HepG2 (cell line): ENCODE measurements at regions not wholly inside any gene's neighbourhood (a gene's known extent, or its start where the extent isn't known, plus 50 kb on each side); places are given as distances from the start of the nearest gene placed in this dataset.

Experiments
- ATAC-seq: fragments of 200-7000 bp; cut with Tn5 transposase; 3 replicates; pipeline ENCODE4 v1.9.1; 2020; ENCODE audit warnings: mild to moderate bottlenecking, moderate library complexity
- BruUV-seq: library from RNA; stranded (reverse); fragments of 400-500 nt; replicated peaks from 2 replicates; lab custom pipeline; 2021; lab: Mats Ljungman, UMichigan
- CTCF ChIA-PET: fragments of 300-600 bp; formaldehyde crosslinking; extraction: SDS; loops from one replicate; lab custom pipeline; 2021; ENCODE audit warnings: low total read pairs, inconsistent platforms, low intra/inter-chr PET ratio; lab: Yijun Ruan, JAX
- POLR2A ChIA-PET: fragments of 350-600 bp; sonication (Branson Sonifier 250); formaldehyde crosslinking; loops from one replicate; lab custom pipeline; 2020; ENCODE audit warnings: antibody characterized with exemption, inconsistent platforms; lab: Yijun Ruan, JAX
- DNase-seq: peaks from one replicate; pipeline ENCODE4 v3.0.0-alpha.2; 2015; ENCODE audit warnings: low spot score
- FAIRE-seq: peaks from 3 replicates; lab custom pipeline; 2011; peaks lifted over from hg19 to GRCh38; lab: Jason Lieb, UNC
- H2AFZ ChIP-seq: one replicate; pipeline ENCODE4 v1.6.1; 2011; ENCODE audit warnings: low read length, inconsistent platforms
- H3K27ac ChIP-seq: fragments of 300-600 bp; 3 replicates; pipeline ENCODE4 v1.8.0; 2011; ENCODE audit warnings: mixed run types, mild to moderate bottlenecking, mixed read lengths, low read length, inconsistent platforms; ENCODE audit not compliant: insufficient read depth; ENCODE audit errors: extremely low read length
- H3K27me3 ChIP-seq, 2 experiments: fragments of 200-600 bp in 1 of 2; 2 replicates in 1 of 2; 3 replicates in 1 of 2; pipeline versions ENCODE4 v1.6.0 to v1.8.0; 2011; ENCODE audit warnings: low read length in 2 of 2, mild to moderate bottlenecking in 2 of 2, moderate library complexity in 2 of 2, inconsistent platforms in 1 of 2; ENCODE audit not compliant: insufficient read depth in 2 of 2, control insufficient read depth in 1 of 2
- H3K36me3 ChIP-seq, 2 experiments: fragments of 200-600 bp in 1 of 2; replicated peaks in 1 of 2; 2 replicates in 1 of 2; 3 replicates in 1 of 2; pipeline versions ENCODE4 v1.5.1 to v1.8.0; 2011; ENCODE audit warnings: low read length in 2 of 2, inconsistent platforms in 1 of 2; ENCODE audit not compliant: insufficient read depth in 2 of 2, control insufficient read depth in 1 of 2
- H3K4me1 ChIP-seq: 2 replicates; pipeline ENCODE4 v1.5.1; 2012; ENCODE audit warnings: low read length, inconsistent platforms; ENCODE audit not compliant: insufficient read depth
- H3K4me2 ChIP-seq: 2 replicates; pipeline ENCODE4 v1.6.0; 2011; ENCODE audit warnings: low read depth, low read length, inconsistent platforms
- H3K4me3 ChIP-seq, 3 experiments: fragments of 200-600 bp in 1 of 3; sonication (generic), shearing (Covaris generic) in 1 of 3; replicated peaks in 1 of 3; 2 replicates each; pipeline ENCODE4 v1.5.1; 2011 to 2016; ENCODE audit warnings: low read length in 3 of 3, inconsistent platforms in 2 of 3, low read depth in 2 of 3, mild to moderate bottlenecking in 2 of 3, control low read depth in 1 of 3, mixed read lengths in 1 of 3; ENCODE audit not compliant: insufficient read depth in 1 of 3
- H3K79me2 ChIP-seq: one replicate; pipeline ENCODE4 v1.6.1; 2011; ENCODE audit warnings: low read length, inconsistent platforms; ENCODE audit not compliant: insufficient read depth
- H3K9ac ChIP-seq: 2 replicates; pipeline ENCODE4 v1.6.0; 2011; ENCODE audit warnings: mild to moderate bottlenecking, low read depth, low read length, inconsistent platforms; ENCODE audit not compliant: insufficient read depth
- H3K9me3 ChIP-seq: 2 replicates; pipeline ENCODE4 v1.5.1; 2012; ENCODE audit warnings: mild to moderate bottlenecking, low read length
- H4K20me1 ChIP-seq: 2 replicates; pipeline ENCODE4 v1.6.0; 2011; ENCODE audit warnings: inconsistent platforms, mild to moderate bottlenecking, low read length, moderate library complexity; ENCODE audit not compliant: insufficient read depth
- GFI1 ChIP-seq: sonication (generic); formaldehyde crosslinking; IDR thresholded peaks from 2 replicates; pipeline ENCODE4 v1.5.0; 2020; ENCODE audit warnings: missing genetic modification reagents, mild to moderate bottlenecking, borderline replicate concordance
- ZNF318 ChIP-seq: sonication (generic); formaldehyde crosslinking; IDR thresholded peaks from 2 replicates; pipeline ENCODE4 v1.4.0; 2020; ENCODE audit warnings: mild to moderate bottlenecking, missing genetic modification reagents
- ZNF749 ChIP-seq: sonication (generic); formaldehyde crosslinking; IDR thresholded peaks from 2 replicates; pipeline ENCODE4 v1.8.0; 2022; ENCODE audit warnings: mild to moderate bottlenecking, missing genetic modification reagents, moderate library complexity, borderline replicate concordance
- WGBS: methylation state at CpG from one replicate; pipeline ENCODE4 v1.1.6; 2017; ENCODE audit warnings: low lambda C conversion rate; 5-methylcytosine and 5-hydroxymethylcytosine counted together
- in situ Hi-C: cut with HindIII; loops from 2 replicates; pipeline ENCODE4 v1.10.0; 2017; ENCODE audit warnings: low pct_unique_long_range_greater_than_20kb; ENCODE audit not compliant: extremely low pct_ligation_motif_present
- intact Hi-C: fragments of 100-400 bp; cut with micrococcal nuclease; formaldehyde crosslinking; loops from one replicate; pipeline ENCODE4 v1.10.0; 2022; ENCODE audit not compliant: unreplicated experiment

GRCh38 chr3:181105646-181106045 is 116.1 kb upstream of the DNAJC19 start:
- BruUV-seq = no TSS peak
- Histone ChIP-seq H3K36me3 (no peaks in the 10 kb centered on the region), H3K4me1 (no peaks in the 10 kb centered on the region), H2AFZ (no peak overlapping the region), H3K9me3 (peaks cover 10% of the 10 kb centered on the region), H3K9ac (no peak overlapping the region), H3K79me2 (no peaks in the 10 kb centered on the region), H3K27ac (no peak overlapping the region), H4K20me1 (no peaks in the 10 kb centered on the region), H3K27me3 (no peaks in the 10 kb centered on the region), H3K4me2 (no peak overlapping the region), H3K4me3 (no peak overlapping the region)
- FAIRE-seq (no peak), ATAC-seq (no peak), DNase-seq (no peak)
- WGBS = 2% methylated on average over 3 of the region's 3 CpGs
- intact Hi-C loops = no loop called here
- ChIA-PET CTCF (no interaction called here), POLR2A (no interaction called here)
- in situ Hi-C loops = no loop called here
- no peak for TF ChIP-seq ZNF318
- no peak for TF ChIP-seq GFI1 (CRISPR knock-in tag)
- no peak for TF ChIP-seq ZNF749 (CRISPR knock-in tag)
